HTR-8/SVneo (cell line): ENCODE measurements at regions not wholly inside any gene's neighbourhood (a gene's known extent, or its start where the extent isn't known, plus 50 kb on each side); places are given as distances from the start of the nearest gene placed in this dataset.

Experiments
- DNase-seq: peaks from one replicate; pipeline ENCODE4 v3.0.0; 2011; ENCODE audit warnings: low spot score, mixed read lengths; ENCODE audit not compliant: insufficient read length
- FAIRE-seq: peaks from 2 replicates; lab custom pipeline; 2011; peaks lifted over from hg19 to GRCh38; lab: Jason Lieb, UNC

DNA sequence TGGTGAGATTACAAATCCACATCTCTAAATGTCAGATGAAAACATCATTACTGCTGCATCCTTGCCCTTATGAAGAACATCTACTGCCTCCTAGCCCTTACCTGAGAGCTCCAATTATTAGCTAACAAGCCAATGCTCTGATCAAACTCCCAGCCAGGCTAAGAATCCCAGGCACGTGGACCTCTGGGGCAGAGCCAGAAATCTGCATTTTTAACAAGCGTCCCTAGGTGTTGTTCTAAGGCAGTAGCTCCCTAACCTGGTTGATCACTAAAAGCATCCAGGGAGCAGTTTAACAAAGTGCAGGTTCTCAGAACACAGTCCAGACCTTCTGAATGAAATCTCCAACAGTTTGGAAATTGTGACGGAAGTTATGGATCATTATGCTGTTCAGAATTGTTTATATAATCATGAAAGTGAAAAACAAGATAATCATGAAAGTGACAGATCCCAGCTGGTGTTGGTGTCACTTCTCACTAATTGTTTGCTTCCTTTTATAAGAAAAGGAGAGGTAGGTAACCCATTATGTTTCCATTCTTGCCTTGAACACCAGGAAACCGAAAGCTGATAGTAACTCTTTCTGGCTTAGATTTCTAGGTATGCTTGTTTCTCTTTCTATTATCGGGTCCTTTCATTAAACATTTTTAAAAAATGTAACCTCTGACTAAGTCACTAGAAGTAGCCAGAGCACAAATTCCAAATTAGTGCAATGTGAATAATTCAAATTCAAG lies 216.5 kb upstream of the NR4A3 start:
- no peak for FAIRE-seq

DNA sequence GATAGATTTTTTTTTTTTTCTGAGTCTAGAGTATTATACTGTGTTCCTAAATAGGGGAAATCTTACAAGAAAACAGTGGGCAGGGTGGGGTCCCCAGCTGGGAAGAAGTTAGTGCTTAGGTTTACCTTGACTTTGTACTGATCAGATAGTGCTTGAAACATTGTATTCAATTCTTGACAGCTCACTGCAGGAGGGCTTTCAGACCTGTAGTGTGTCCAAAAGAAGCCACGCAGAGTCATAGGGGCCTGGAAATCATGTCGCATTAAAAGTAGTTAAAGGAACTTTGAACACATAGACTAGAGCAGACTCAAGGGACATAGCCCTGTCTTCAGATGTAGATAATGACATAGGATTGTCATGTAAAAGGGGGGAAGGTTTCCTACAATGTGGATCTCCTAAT lies 215.4 kb upstream of the NR4A3 start:
- FAIRE-seq (no peak), DNase-seq (no peak)

More for the DNA sequence above, 216.5 kb upstream of the NR4A3 start:
- DNase-seq, result no peak

DNA sequence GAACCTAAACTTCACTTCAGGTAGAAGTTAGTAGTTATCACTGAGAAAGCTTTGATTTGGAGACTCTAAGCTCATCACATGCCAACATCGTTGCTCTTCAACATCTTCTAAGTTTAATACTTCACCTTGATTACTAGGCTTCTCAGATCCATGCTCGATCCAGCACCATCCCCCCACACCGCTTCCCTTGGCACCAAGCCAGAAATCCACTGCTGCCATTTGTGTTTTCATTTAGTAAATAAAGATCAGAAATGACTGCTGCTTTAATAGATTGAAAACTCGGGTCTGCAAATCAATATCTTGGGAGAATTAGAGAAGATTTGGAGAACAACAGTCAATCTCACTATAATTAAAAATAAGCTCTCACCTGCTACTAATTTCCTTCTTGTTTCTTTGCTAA lies 214.7 kb upstream of the NR4A3 start:
- FAIRE-seq (no peak), DNase-seq (no peak)

DNA sequence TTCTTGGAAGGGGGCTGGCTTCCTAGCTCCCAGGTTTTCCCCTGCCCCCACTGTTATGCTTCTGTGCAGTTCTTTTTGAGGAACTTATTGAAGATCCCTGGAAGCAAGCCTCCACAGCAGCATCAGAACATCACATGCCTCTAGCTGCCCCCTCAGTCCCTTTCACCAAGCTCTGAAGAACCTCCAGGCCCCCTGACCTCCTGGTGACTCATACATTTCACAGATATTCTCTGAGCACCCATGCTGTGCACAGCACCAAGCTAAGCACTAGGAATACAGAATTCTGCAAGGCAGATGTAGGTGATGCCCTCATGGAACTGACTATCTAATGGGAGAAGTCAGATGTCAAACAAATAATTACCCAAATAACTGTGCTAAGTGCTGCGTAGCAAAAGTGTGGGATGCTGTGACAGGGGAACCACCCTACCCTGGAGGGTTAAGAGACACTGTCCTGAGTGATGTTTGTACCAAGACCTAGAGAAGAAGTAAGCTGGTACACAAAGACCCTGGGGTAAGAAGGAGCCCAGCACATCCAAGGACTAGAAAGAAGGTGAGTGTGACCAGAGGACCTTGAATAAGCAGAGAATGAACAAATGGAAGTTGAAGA lies 213.7 kb upstream of the NR4A3 start:
- DNase-seq, result no peak
- FAIRE-seq, result no peak

DNA sequence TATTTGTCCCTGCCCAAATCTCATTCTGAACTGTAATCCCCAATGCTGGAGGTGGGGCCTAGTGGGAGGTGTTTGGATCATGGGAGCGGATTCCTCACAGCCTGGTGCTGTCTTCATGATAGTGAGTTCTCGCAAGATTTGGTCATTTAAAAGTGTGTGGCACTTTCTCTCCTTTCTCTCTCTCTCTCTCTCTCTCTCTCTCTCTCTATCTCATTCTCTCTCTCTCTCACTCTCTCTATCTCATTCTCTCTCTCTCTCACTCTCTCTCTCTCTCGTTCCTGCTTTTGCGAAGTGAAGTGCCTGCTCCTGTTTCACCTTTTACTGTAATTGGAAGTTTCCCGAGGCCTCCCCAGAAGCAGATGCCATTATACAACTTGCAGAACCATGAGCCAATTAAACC lies 207.3 kb upstream of the NR4A3 start:
- FAIRE-seq (no peak), DNase-seq (no peak)

DNA sequence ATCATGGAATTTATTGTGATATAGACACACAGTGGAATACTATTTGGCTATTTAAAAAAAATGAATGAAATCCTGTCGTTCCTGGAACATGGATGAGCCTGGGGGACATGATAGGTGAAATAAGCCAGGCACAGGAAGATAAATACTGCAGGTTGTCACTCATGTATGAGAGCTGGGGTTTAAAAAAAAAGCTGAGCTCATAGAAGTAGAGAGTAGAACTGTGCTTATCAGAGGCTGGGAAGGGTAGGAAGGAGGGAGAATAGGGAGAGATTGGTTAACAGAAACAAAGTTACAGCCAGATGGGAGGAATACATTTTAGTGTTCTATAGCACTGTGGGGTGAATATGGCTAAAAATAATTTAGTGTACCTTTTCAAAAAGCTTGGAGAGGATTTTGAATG lies 200.6 kb upstream of the NR4A3 start:
- FAIRE-seq (no peak), DNase-seq (no peak)

DNA sequence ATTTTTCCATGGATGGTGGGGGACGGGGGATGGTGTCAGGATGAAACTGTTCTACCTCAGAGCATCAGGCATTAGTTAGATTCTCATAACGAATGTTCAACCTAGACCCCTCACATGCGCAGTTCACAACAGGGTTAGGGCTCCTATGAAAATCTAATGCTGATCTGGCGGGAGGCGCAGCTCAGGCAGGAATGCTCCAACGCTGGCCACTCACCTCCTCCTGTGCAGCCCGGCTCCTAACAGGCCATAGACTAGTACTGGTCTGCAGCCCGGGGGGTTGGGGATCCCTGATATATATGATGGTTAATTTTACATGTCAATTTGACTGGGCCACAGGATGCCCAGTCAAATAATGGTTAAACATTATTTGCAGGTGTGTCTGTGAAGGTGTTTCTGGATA lies 199.0 kb upstream of the NR4A3 start:
- no peak for FAIRE-seq

DNA sequence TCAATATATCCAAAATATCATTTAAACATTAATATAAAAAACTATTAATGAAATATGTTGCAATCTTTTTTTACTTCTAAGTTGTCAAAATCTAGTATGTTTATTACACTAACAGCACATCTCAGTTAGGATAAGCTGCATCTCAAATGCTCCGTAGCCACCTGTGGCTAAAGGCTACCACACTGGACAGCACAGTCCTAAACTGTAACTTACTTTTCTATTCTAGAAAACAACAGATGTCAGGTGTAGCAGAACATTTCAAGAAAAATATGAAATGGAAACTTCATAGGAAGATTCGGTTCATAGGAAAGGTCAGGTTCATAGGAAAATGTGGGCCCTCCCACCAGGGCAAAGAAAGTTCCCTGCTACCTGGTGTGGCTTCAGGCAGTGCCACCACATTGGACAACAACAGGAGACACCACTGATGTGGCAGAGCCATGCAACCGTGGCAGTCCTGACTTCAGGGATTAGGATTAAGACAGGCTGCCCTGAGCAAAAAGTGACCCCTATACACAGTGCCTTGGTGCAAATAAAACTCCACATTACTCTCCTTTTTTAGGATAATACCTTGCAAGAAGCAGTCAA lies 197.8 kb upstream of the NR4A3 start:
- DNase-seq, result no peak
- no peak for FAIRE-seq

More for the DNA sequence above, 199.0 kb upstream of the NR4A3 start:
- no peak for DNase-seq

DNA sequence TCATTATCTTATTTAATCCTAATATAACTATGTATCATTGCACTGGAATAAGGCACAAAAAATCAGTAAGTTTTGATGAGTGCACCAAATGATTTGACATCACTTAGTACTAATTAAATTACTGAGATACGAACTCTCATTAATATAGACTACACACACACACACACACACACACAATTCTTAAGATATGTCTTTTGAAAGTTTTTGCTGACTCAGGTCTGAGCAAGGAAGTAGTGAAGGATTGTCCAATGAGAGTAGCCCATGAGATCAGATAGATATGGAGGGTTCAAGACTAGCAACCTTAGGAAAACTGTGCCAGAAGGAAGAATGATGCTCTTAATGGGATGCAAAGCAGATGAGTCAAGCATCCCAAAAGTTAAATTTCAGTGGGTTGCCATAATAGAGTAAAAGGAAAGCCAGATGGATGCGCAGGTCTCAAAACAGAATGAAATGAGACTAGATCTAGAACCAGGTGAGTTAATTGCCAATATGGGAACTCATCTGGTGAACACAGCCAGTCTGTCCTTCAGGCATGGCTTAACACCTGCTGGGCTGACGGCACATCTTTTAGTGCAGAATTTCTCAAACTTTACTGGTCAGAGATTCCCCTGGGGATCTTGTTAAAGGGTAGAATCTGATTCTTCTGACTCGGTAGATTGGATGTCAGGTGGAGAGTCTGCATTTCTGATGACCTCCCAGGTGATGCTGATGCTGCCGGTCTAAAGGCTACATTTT lies 197.0 kb upstream of the NR4A3 start:
- DNase-seq (no peak), FAIRE-seq (no peak)

DNA sequence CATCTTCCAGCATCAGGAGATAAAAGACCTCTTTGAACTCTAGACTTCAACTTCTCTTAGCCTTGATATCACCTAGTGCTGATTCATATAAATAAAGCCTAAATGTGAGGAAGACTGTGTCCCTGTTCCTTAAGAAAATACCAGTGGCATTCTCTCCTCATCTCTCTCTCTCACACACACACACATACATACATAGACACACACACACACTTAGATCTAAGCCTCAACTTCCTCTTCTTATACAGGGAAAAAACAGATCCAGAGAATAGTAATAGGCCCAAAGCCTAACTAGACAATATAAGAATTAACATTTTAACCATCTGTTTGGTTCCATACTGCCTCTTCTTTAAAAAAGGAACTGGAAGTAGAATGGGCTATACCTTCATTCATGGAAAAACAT lies 195.3 kb upstream of the NR4A3 start:
- DNase-seq (no peak), FAIRE-seq (no peak)

DNA sequence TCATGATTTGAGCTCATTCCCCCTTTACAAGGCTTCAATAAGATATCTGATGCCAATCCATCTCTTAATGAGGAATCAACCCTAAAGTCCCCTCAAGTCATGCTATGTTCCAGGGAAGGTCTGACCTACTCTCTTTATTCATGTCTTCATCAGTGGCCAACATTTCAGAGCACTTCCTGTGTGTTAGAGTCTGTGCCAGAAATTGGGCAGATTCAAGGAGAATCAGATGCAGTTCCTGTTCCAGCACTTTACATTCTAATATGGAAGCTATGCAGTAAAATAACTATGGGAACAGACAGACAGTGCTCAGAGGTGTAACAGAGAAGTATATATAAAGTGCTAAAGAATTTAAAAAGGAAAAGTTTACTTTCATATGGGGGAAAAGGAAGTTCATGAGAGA lies 193.4 kb upstream of the NR4A3 start:
- FAIRE-seq (no peak), DNase-seq (no peak)

DNA sequence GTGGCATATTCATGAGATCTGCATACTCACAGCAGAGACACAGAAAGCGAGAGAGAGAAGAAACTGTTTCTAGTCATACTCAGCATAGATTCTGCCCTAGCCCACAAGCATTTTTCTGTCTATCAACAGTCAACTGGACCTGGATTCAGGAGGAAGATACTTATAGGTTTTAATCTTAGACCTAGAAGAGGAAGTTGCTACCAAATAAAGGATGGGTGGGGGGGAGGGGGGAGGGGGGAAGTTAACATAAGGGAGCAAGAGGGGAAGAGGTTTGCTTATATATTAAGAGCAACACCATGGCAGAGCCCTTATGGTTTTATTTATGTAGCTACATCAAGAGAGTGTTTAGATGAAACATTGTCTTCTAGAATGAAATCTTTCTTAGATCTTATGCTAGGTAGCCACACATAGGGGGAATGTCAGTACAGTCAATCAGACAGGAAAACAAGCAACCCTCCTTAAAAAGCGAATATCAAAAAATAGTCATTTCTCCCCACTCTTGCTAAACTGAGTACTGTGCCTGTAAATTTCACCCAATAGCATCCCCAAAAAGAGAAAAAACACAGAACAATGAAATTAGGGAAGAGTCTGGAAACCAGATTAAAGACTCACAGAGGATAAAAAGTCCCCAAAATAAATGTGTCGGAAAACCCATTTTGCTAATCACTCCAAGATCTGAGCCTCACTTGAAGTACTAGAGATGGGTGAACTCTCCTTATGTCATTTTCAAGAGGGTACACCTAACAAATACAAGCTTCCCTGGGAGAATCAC lies 192.7 kb upstream of the NR4A3 start:
- no peak for FAIRE-seq
- DNase-seq, result no peak

DNA sequence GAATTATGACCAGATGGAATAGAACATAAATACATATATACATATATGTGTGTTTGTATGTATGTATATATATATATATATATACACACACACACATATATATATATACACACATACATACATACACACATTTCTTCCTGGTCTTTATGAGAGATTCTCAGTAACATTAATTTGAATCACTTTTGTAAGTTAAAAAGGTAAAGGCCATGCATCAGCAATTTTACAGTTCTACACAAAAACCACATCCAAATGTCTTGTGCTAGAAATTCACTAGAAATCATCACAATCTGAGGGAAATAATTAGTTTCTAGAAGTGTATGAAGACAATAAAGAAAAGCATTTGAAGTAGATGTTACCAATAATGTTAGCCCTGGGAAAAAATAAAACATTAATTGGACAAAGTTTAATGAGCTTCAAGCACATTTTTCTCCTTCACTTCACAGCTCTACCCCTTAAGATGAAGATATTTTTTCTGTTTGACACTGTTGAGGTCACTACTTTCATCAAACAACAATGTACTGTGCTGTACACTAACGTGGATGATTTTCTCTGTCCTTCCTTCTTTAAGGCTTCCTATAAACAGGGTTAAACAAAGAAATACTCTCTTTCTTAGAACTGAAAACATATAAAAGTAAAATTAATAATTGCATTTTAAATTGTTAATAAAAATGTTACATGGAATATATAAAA lies 189.2 kb upstream of the NR4A3 start:
- FAIRE-seq, result no peak
- DNase-seq, result no peak

DNA sequence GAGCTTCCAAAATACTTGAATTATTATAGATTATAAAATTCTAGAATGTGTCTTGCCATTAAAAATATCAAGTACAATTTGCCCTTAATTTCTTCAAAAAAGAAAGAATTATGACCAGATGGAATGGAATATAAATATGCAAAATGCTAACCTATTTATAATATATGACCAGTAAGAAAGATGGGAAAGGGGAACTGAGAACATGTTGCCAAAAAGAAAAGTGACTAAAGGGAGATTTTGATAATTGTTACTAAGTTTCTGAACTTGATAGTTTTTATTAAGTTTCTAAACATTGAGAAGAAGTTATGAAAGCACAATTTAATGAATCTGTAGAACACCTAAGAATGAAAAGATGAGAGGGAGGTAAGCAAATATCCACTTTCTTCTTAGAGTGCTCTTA lies 188.4 kb upstream of the NR4A3 start:
- no peak for FAIRE-seq
- DNase-seq, result no peak

DNA sequence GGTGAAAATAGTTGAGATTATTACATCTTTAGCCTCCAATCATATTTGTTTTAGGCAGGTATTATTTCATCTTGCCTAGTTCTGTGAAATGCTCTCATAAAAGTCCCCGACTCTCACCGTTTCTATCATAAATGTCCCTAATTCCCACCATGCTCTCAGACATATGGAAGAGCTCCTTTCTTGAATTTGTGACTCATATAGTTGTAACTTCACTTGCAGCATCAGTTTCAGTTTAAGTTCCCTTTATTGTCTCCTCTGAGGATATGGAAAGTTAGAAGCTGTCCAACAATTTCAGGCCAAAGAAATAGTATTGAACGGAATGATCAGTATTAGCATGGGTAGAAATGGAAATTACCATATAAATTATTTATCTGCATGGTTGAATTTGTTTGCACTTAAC lies 187.5 kb upstream of the NR4A3 start:
- DNase-seq (no peak), FAIRE-seq (no peak)

DNA sequence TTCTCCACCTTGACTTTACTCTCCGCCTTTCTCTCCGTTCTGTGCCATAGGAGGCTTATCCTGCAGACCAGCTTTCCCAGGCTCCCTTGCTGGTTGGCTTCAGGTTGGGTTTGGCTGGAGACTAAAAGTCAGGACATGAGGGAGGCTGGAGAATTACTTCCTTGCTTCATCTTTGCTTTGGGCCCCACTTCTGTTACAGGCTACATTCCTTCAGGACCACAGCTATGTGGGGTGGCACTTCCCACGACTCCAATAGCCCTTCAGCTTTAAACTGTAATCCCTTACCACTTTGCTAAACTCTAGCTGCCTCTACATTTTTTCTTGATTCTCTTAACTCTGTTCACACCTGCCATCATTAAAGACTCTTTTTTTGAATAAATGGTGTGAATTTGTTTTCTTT lies 186.7 kb upstream of the NR4A3 start:
- FAIRE-seq (no peak), DNase-seq (no peak)

DNA sequence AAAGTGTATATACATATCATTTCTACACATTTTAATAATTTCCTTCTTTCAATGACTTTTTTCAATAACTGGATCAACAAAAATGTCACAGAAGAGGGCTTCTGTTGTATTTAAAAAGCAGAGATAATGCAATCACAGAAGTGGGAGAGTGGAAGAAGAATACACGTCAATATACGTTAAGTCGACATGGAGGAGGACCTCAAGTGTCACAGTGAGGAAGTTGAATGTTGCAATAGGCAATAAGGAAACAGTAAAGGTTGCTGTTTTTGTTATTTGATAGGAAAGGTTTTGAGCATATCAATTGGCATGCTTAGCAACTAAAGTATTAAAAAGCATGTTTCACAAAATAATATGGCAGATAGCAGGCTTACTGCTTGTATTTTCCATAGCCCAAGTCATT lies 184.0 kb upstream of the NR4A3 start:
- no peak for FAIRE-seq

DNA sequence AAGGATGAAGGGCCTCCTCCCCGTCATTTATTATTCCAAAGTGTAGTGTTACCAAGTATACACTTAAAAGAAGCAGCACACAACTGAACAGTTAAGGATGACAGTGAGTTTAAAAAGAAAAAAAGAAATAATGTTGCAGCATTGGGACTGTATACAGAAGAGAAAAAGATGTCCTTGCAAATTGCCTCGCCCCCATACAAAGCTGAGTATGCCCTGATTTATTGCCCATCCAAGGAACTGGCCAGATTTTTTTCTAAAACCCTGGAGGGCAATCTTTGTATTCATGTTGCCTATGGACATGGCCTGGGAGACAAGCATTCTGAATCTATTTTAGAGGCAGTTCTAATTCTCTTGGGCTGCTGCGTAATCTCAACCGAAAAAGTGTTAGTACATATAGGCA lies 182.7 kb upstream of the NR4A3 start:
- DNase-seq (no peak), FAIRE-seq (no peak)

More for the DNA sequence above, 184.0 kb upstream of the NR4A3 start:
- DNase-seq, result no peak

DNA sequence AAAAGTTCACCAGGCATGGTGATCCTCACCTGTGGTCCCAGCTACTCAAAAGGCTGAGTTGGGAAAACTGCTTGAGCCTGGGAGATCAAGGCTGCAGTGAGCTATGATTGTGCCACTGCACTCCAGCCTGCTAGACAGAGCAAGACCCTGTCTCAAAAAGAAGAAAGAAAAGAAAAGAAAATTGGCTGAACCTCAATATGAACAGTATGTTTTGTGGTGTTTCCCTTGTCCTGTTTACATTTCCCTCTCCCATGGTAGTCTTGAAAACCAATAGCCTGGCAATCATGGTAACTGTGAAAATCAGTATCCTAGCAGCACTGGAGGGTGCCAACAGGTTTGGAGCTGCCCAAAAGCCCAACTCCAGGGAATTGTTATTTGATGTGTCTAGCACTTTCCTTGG lies 174.1 kb upstream of the NR4A3 start:
- FAIRE-seq, result no peak
- no peak for DNase-seq
